ENCODE measurements at regions not wholly inside any gene's neighbourhood (a gene's known extent, or its start where the extent isn't known, plus 50 kb on each side); places are given as distances from the start of the nearest gene placed in this dataset.

DNA sequence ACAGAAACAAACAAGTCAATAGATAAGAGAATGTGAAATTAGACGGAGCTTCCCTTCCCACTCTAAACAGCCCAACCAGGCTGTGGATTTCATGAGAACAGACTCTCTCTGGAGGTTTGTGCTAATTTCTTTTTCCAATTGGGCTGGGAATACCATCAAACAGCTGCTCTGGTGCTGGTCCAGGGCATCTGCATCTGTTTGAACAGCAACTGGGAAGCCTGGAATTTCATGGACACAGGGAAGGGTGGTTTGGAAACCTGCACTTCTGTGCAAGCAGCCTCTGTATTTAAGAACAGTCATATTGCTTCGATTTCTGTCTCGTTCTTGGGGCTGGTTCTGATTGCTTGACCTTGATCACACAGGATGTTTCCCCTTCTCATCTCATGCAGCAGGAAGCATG lies 88.7 kb downstream of the FOXL1 start:
- Mint-ChIP-seq H3K27me3 (ENCODE audit: low read depth) (peaks cover 7% of the 10 kb centered on the region), H3K4me1 (ENCODE audit: low read depth) (peaks cover 23% of the 10 kb centered on the region), H3K4me3 (no peak overlapping the region), H3K27ac (no peak overlapping the region), H3K36me3 (ENCODE audit: low read depth) (peaks cover 2% of the 10 kb centered on the region), H3K9me3 (ENCODE audit: insufficient read depth) (no peaks in the 10 kb centered on the region)
- POLR2A ChIA-PET = no interaction called here
- CTCF ChIA-PET = no interaction called here
- ATAC-seq (no peak), DNase-seq (no peak)

DNA sequence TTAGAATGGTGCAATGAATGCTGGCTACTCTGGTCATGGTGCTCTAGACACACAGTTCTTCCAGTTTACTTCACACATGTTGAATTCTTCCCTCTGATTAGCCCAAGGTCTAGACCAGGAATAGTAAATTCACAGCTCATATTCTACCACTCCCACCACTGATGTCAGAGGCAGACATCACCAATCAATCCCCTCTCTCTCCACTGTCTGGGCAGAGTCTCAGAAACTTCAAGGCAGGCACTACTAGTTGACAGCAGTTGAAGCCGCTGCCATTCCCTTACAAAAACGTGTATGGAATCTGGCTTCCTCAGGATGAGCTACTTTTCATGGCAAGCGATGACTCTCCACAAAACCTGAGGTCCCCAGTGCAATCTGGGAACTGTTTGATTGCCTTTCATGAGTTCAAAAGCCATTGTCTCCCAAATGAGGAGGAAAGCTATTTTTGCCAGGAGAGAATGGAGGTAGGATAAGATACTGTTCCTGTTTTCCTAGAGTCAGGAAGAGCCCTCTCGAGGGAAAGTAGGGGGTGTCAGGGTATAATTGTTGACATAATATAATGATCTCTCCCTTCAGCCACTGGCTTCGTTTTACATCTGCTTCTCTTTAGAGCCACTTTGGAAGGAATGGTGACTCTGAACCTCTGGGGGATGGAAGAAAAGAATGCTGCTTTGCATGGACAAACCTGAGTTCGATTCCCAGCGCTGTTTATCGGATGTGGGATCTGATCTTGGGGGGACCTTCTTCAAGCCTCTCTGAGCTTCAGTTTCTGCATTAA lies 90.0 kb downstream of the FOXL1 start:
- ChIA-PET CTCF (no interaction called here), POLR2A (no interaction called here)
- Mint-ChIP-seq H3K27me3 (ENCODE audit: low read depth) (peaks cover 7% of the 10 kb centered on the region), H3K4me3 (no peak overlapping the region), H3K4me1 (ENCODE audit: low read depth) (peaks cover 22% of the 10 kb centered on the region), H3K27ac (no peak overlapping the region), H3K9me3 (ENCODE audit: insufficient read depth) (no peaks in the 10 kb centered on the region), H3K36me3 (ENCODE audit: low read depth) (peaks cover 2% of the 10 kb centered on the region)
- DNase-seq (no peak), ATAC-seq (no peak)

DNA sequence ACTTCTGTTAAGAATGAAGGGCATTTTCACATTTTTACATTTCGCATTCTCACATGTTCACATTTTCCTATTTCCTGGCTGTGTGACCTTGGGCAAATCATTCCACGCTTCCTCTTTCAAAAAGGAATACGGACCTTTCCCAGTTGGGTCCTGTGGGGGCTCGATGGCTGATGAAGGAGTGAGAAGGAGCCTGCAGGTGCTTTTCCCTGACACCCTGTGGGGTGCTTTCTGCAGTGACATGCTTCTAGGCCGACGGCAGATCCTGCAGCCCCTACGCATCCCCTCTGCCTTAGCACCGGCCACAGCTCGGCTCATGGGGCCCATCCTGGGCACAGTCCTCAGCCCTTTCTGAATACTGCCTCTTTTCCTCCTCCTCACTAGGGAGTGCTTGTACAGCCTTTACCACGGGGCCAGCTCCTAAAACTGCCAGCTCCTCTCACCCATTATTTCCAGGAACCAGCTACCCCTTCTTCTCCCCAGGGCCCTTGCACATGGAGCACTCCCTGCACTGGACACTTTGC lies 91.0 kb downstream of the FOXL1 start:
- ChIA-PET CTCF (no interaction called here), POLR2A (no interaction called here)
- H3K27me3 Mint-ChIP-seq (ENCODE audit: low read depth) = peaks cover 4% of the 10 kb centered on the region
- H3K27ac Mint-ChIP-seq = no peak overlapping the region
- DNase-seq = no peak
- no peak for ATAC-seq
- peaks cover 15% of the 10 kb centered on the region for H3K4me1 Mint-ChIP-seq (ENCODE audit: low read depth)
- peaks cover under 1% of the 10 kb centered on the region for H3K36me3 Mint-ChIP-seq (ENCODE audit: low read depth)
- H3K4me3 Mint-ChIP-seq = no peak overlapping the region
- H3K9me3 Mint-ChIP-seq (ENCODE audit: insufficient read depth) = no peaks in the 10 kb centered on the region

DNA sequence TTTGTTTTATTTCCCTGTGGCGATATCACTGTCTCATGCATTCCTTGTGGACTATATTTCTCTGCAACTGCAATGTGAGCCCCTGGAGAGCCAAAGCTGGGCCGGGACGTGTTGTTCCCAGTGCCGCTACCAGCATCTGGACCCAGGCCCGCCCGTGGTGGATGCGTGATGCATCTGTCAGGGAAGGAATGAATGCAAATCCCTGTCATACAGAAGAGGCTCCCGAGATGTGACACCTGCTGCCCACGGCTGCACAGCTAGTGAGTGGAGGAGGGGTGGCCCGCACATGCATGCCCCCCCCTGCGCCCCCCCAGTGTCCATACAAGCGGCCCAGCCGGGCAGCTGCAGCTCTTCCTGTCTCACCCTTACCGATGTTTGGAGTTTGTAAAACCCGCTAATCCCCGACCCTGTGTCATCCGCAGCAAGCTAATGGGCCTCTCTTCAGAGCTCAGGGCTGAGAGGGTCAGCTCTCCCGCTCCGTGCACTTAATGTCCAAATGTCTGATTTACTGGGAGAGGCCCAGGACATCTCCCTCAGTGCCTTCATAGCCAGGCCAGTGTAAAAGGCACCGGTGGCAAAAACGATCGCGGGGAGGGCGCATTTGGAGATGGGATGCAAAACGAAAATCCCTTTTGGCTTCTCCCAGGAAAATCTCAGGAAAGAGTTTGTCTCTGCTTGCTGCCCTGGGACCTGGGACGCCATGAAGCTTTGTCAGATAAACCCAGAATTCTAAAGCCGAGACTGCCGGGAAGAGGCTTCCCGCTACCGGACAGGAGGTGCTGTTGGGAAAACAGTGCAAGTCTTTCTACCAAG lies 91.8 kb downstream of the FOXL1 start:
- no peak for ATAC-seq
- peaks cover 7% of the 10 kb centered on the region for H3K4me1 Mint-ChIP-seq (ENCODE audit: low read depth)
- H3K9me3 Mint-ChIP-seq (ENCODE audit: insufficient read depth) = no peaks in the 10 kb centered on the region
- H3K36me3 Mint-ChIP-seq (ENCODE audit: low read depth) = no peaks in the 10 kb centered on the region
- H3K27me3 Mint-ChIP-seq (ENCODE audit: low read depth) = peaks cover 3% of the 10 kb centered on the region
- DNase-seq = no peak
- ChIA-PET POLR2A (no interaction called here), CTCF (no interaction called here)
- H3K27ac Mint-ChIP-seq = no peak overlapping the region
- no peak overlapping the region for H3K4me3 Mint-ChIP-seq

DNA sequence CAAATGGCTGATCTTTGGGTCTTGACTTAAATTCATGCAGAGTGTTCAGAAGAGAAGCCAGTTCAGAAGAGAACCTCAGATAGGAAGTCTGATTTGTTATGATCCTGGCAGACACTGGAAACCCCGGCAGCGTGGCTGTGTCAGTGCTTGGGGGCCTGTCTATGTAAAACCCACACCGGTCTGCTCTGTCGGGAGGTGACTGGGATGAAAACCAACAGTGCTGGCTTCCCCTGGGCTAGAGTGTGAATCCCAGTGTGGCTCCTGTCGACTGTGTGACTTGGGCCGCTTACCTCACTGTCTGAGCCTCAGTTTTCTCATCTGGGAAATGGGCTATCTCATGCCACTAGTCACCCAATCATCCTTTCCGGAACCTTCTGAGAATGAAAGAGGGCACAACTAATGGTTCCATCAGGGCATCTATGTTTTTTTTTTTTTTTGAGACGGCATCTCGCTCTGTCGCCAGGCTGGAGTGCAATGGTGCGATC lies 92.4 kb downstream of the FOXL1 start:
- peaks cover 3% of the 10 kb centered on the region for H3K4me1 Mint-ChIP-seq (ENCODE audit: low read depth)
- no peak for DNase-seq
- no peak overlapping the region for H3K27ac Mint-ChIP-seq
- ChIA-PET CTCF (no interaction called here), POLR2A (no interaction called here)
- no peak overlapping the region for H3K4me3 Mint-ChIP-seq
- H3K27me3 Mint-ChIP-seq (ENCODE audit: low read depth) = peaks cover 3% of the 10 kb centered on the region
- no peak for ATAC-seq
- H3K9me3 Mint-ChIP-seq (ENCODE audit: insufficient read depth) = no peaks in the 10 kb centered on the region
- no peaks in the 10 kb centered on the region for H3K36me3 Mint-ChIP-seq (ENCODE audit: low read depth)

DNA sequence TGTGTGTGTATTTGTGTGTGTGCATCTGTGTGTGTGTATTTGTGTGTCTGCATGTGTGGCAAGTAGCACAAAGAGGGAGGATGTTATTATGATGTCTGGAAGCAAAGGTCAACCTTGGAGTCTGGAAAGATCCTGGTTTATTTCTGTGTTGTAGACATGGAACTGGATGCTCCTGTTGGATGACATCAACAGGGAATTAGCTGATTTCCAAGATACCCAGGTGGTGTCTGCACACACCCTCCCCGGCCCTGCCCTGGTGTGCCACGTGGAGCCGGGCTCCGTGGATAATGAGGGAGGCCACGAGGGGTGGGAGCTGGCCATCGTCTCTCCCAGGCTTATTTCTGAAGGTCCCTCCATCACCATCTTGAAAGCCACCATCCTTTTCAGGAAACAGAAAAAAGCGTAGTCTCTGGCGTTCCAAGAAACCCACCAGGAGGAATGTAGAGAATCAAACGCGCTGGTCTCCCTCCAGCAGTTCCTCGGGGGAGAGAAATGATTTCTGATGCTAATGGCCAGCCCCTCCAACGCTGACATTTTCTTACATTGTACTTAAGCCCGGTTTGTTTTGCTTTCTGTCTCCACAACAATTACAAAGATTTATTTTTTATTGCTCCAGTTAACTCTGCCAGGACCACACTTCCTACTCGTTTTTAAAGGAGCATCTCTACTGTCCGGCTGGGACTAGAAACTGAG lies 93.3 kb downstream of the FOXL1 start:
- DNase-seq (no peak), ATAC-seq (no peak)
- Mint-ChIP-seq H3K9me3 (ENCODE audit: insufficient read depth) (no peaks in the 10 kb centered on the region), H3K27ac (no peak overlapping the region), H3K36me3 (ENCODE audit: low read depth) (no peaks in the 10 kb centered on the region), H3K4me1 (ENCODE audit: low read depth) (peaks cover 3% of the 10 kb centered on the region), H3K4me3 (no peak overlapping the region), H3K27me3 (ENCODE audit: low read depth) (peaks cover 3% of the 10 kb centered on the region)
- ChIA-PET POLR2A (no interaction called here), CTCF (no interaction called here)

DNA sequence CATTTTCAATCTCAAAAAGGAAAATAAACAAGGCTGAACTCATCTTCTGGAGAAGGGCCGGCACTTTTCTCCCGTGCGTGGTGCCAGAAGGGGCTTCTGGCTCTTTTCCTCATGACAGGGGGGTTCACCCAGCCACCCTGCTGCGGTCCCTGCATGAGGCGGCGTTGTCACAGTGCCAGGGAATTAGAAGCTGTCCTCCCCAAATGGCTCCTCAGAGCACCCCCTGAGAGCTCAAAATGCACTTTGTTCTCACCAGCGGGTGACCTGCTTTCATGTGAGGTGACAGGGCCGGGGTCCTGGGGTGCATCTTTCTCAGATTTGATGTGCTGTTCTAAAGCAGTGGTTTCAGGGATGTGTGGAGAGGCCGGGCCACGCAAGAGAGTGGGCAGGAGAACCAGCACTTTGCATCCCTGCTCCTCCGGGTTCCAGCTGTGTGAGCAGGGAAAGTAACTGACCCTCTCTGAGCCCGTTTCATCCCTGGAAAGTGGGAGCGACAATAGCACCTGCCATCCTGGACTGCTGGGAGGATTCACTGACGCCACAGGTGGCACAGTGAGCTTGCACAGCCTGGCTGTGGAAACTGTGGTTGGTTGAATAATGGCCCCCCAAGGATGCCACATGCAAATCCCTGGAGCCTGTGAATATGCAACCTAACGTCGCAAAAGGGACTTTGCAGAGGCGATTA lies 94.0 kb downstream of the FOXL1 start:
- H3K27ac Mint-ChIP-seq = no peak overlapping the region
- no peak overlapping the region for H3K4me3 Mint-ChIP-seq
- DNase-seq = no peak
- H3K4me1 Mint-ChIP-seq (ENCODE audit: low read depth) = peaks cover 3% of the 10 kb centered on the region
- ChIA-PET CTCF (no interaction called here), POLR2A (no interaction called here)
- ATAC-seq = no peak
- peaks cover 3% of the 10 kb centered on the region for H3K27me3 Mint-ChIP-seq (ENCODE audit: low read depth)
- no peaks in the 10 kb centered on the region for H3K36me3 Mint-ChIP-seq (ENCODE audit: low read depth)
- H3K9me3 Mint-ChIP-seq (ENCODE audit: insufficient read depth) = no peaks in the 10 kb centered on the region

DNA sequence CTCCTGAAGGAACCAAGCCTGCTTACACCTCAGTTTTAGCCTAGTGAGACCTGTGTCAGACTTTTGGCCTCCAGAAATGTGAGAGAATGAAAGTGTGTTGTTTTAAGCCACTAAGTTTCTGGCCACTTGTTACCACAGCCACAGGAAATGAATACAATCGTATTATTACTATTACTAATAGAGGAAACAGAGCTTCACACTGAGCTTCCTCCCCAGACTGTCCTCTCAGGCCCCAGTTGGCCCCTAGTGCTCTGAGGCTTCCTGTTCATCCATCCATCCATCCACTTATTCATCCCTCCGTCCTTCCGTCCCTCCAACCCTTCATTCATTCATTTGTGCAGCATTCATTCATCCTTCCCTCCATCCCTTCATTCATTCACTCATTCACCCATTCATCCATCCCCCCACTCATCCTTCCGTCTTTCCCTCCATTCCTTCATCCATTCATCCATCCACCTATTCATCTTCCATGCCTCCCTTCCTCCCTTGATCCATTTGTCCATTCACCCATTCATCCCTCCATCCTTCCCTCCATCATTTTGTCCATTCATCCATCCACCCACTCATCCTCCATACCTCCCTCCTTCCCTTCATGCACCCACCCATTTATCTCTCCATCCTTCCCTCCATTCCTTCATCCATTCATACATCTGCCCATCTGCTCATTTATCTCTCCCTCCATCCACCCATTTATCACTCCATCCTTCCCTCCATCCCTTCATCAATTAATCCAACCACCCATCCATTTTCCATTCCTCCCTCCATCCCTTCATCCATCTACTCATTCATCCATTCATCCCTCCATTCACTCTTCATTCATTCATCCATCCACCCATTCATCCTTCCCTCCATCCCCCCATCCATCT lies 95.0 kb downstream of the FOXL1 start:
- Mint-ChIP-seq H3K27ac (no peak overlapping the region), H3K27me3 (ENCODE audit: low read depth) (peaks cover 3% of the 10 kb centered on the region), H3K36me3 (ENCODE audit: low read depth) (no peaks in the 10 kb centered on the region), H3K4me3 (no peak overlapping the region), H3K4me1 (ENCODE audit: low read depth) (peaks cover 3% of the 10 kb centered on the region), H3K9me3 (ENCODE audit: insufficient read depth) (no peaks in the 10 kb centered on the region)
- POLR2A ChIA-PET = no interaction called here
- no peak for ATAC-seq
- DNase-seq = no peak
- CTCF ChIA-PET = no interaction called here

DNA sequence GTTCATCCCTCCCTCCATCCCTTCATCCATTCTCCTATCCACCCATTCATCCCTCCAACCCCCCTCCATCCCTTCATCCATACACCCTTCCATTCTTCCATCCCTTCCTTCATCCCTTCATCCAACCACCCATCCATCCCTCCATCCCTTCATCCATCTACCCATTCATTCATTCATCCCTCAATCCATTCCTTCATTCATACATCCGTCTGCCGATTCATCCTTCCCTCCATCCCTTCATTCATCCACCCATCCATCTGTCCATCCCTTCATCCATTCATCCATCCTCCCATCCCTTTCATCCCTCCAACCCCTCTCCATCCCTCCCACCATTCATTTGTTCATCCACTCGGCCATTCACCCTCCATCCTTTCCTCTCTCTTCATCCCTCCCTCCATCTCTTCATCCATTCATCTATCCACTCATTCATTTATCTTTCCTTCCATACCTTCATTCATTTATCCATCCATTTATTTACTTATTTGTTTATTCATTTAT lies 95.7 kb downstream of the FOXL1 start:
- Mint-ChIP-seq H3K4me1 (ENCODE audit: low read depth) (peaks cover under 1% of the 10 kb centered on the region), H3K36me3 (ENCODE audit: low read depth) (no peaks in the 10 kb centered on the region), H3K9me3 (ENCODE audit: insufficient read depth) (no peaks in the 10 kb centered on the region), H3K4me3 (no peak overlapping the region), H3K27me3 (ENCODE audit: low read depth) (peaks cover 3% of the 10 kb centered on the region), H3K27ac (no peak overlapping the region)
- ATAC-seq (no peak), DNase-seq (no peak)
- POLR2A ChIA-PET = no interaction called here
- CTCF ChIA-PET = no interaction called here

DNA sequence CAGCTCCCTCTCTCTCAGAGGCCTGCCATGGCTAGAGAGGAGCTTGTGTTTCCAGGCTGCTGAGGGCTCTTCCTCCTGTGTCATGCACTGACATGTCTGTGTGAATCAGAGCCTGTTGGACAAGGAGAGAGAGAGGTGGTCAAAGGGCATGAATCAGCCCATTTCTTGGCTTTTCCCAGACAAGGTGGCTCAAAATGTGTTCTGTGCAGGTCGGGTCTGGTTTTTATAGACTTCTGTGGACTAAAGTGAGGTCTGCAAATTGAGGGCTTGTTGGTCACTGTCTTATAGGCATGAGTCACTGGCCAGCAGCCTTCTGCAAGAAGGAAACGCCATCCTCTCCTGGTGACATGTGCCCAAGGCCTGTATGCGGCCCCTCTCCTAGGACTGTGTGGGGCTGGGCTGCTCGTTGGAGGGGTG lies 97.9 kb downstream of the FOXL1 start:
- Mint-ChIP-seq H3K4me1 (ENCODE audit: low read depth) (no peaks in the 10 kb centered on the region), H3K27ac (no peak overlapping the region), H3K36me3 (ENCODE audit: low read depth) (no peaks in the 10 kb centered on the region), H3K4me3 (no peak overlapping the region), H3K27me3 (ENCODE audit: low read depth) (peaks cover 2% of the 10 kb centered on the region), H3K9me3 (ENCODE audit: insufficient read depth) (no peaks in the 10 kb centered on the region)
- CTCF ChIA-PET = no interaction called here
- DNase-seq (no peak), ATAC-seq (no peak)
- POLR2A ChIA-PET = no interaction called here

DNA sequence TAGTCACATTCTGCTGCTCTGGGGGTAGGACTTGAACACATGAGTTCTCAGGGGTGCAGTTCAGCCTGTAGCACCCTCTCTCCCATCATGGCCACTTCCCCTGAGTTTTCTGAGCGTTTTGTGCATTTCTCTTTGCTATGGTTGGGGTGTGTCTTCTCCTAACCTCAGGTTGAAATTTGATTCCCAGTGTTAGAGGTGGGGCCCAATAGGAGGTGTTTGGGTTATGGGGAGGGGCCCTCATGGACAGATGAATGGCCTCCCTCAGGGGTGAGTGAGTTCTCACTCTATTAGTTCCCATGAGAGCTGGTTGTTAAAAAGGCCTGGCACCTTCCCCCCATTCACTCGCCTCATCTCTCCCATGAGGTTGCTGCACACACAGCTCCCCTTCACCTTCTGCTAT lies 101.1 kb downstream of the FOXL1 start:
- H3K27ac Mint-ChIP-seq = no peak overlapping the region
- no peaks in the 10 kb centered on the region for H3K9me3 Mint-ChIP-seq (ENCODE audit: insufficient read depth)
- no peak overlapping the region for H3K4me3 Mint-ChIP-seq
- POLR2A ChIA-PET = no interaction called here
- ATAC-seq (no peak), DNase-seq (no peak)
- H3K36me3 Mint-ChIP-seq (ENCODE audit: low read depth) = no peaks in the 10 kb centered on the region
- H3K4me1 Mint-ChIP-seq (ENCODE audit: low read depth) = no peaks in the 10 kb centered on the region
- H3K27me3 Mint-ChIP-seq (ENCODE audit: low read depth) = no peaks in the 10 kb centered on the region
- CTCF ChIA-PET = no interaction called here
